NT2/D1 (cell line): ENCODE measurements at regions not wholly inside any gene's neighbourhood (a gene's known extent, or its start where the extent isn't known, plus 50 kb on each side); places are given as distances from the start of the nearest gene placed in this dataset.

Source experiments
- SUZ12 ChIP-seq: IDR thresholded peaks from 2 replicates; pipeline ENCODE4 v1.6.1; 2011; ENCODE audit not compliant: insufficient read length, insufficient read depth; ENCODE audit errors: extremely low read depth
- YY1 ChIP-seq: IDR thresholded peaks from 2 replicates; pipeline ENCODE4 v1.6.1; 2011; ENCODE audit not compliant: insufficient read length, insufficient read depth
- ZNF274 ChIP-seq: IDR thresholded peaks from 2 replicates; pipeline ENCODE4 v1.6.1; 2011; ENCODE audit warnings: mild to moderate bottlenecking, low read depth, low read length

DNA sequence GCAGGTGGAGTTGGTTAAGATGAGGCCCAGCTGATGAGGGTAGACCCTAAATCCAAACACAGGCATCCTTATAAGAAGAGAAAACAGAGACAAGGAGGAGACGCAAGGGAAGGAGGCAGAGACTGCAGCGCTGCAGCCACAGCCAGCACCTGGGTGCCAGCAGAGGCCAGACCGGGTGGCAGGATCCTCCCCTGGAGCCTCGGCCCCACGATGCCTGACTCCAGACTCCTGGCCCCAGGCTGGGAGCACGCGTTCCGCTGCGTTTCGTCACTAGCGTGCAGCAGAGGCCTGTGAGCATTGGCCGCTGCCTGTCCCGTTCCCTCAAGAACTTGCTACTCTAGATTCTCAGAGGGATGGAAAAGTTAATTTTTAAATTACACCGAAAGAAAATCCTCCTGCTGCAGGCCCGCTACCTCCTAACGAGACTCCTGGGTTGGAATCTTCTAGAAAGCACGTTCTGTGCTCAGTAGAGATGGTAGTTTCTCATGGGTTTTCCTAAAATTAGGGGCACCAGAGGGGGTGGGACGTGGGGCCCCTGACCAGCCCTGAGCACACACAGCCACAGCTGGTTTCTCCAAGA, 57.7 kb upstream of the FBRSL1 start:
- TF ChIP-seq ZNF274, result no peak
- no peak for TF ChIP-seq YY1
- no peak for TF ChIP-seq SUZ12
